KMS-11 (cell line): ENCODE measurements at regions not wholly inside any gene's neighbourhood (a gene's known extent, or its start where the extent isn't known, plus 50 kb on each side); places are given as distances from the start of the nearest gene placed in this dataset.

Experiments
- H2AFZ ChIP-seq: fragments of 200-600 bp; sonication (generic); 2 replicates; pipeline ENCODE4 v1.6.1; 2016; ENCODE audit warnings: antibody characterized with exemption, mixed run types, low read depth
- H3K27ac ChIP-seq: fragments of 200-600 bp; sonication (generic); 2 replicates; pipeline ENCODE4 v1.6.1; 2016; ENCODE audit warnings: mild to moderate bottlenecking, mixed run types
- H3K27me3 ChIP-seq: fragments of 200-600 bp; sonication (generic); 2 replicates; pipeline ENCODE4 v1.6.1; 2017; ENCODE audit warnings: mild to moderate bottlenecking, low read depth, mixed run types, moderate library complexity; ENCODE audit not compliant: insufficient read depth
- H3K36me3 ChIP-seq: fragments of 200-600 bp; sonication (generic); 2 replicates; pipeline ENCODE4 v1.6.1; 2017; ENCODE audit warnings: mild to moderate bottlenecking, mixed run types; ENCODE audit not compliant: insufficient read depth
- H3K4me1 ChIP-seq: fragments of 200-600 bp; sonication (generic); 2 replicates; pipeline ENCODE4 v1.6.1; 2016; ENCODE audit warnings: mild to moderate bottlenecking, low read depth, mixed run types; ENCODE audit not compliant: poor library complexity, severe bottlenecking
- H3K4me2 ChIP-seq: fragments of 200-600 bp; sonication (generic); 2 replicates; pipeline ENCODE4 v1.7.0; 2016; ENCODE audit warnings: mild to moderate bottlenecking, mixed run types
- H3K4me3 ChIP-seq: fragments of 200-600 bp; sonication (generic); IDR thresholded peaks from 2 replicates; pipeline ENCODE4 v1.6.1; 2017; ENCODE audit warnings: low read depth, low read length, mixed read lengths; ENCODE audit not compliant: insufficient read depth
- H3K79me2 ChIP-seq: fragments of 200-600 bp; sonication (generic); 2 replicates; pipeline ENCODE4 v1.6.1; 2016; ENCODE audit warnings: low read depth, mixed run types; ENCODE audit not compliant: insufficient read depth
- H3K9ac ChIP-seq: fragments of 200-600 bp; sonication (generic); 2 replicates; pipeline ENCODE4 v1.6.1; 2016; ENCODE audit warnings: mild to moderate bottlenecking, mixed run types
- H4K20me1 ChIP-seq: fragments of 200-600 bp; sonication (generic); 2 replicates; pipeline ENCODE4 v1.6.1; 2016; ENCODE audit warnings: mild to moderate bottlenecking, mixed run types; ENCODE audit not compliant: insufficient read depth
- TF ChIP-seq, protein P1 (sequence below): fragments of 200-600 bp; sonication (generic); conservative IDR thresholded peaks from 2 replicates; pipeline ENCODE4 v1.6.1; 2017; ENCODE audit warnings: low read depth, mild to moderate bottlenecking, antibody characterized with exemption, low read length, moderate library complexity, mixed read lengths

- no peak overlapping the region for H2AFZ ChIP-seq
- no peaks in the 10 kb centered on the region for H4K20me1 ChIP-seq
- no peaks in the 10 kb centered on the region for H3K36me3 ChIP-seq
- H3K4me3 ChIP-seq, result no peak overlapping the region
- H3K27ac ChIP-seq, result no peak overlapping the region
- H3K4me2 ChIP-seq, result no peak overlapping the region
- H3K4me1 ChIP-seq, result peaks cover 6% of the 10 kb centered on the region
- TF ChIP-seq, protein P1, sequence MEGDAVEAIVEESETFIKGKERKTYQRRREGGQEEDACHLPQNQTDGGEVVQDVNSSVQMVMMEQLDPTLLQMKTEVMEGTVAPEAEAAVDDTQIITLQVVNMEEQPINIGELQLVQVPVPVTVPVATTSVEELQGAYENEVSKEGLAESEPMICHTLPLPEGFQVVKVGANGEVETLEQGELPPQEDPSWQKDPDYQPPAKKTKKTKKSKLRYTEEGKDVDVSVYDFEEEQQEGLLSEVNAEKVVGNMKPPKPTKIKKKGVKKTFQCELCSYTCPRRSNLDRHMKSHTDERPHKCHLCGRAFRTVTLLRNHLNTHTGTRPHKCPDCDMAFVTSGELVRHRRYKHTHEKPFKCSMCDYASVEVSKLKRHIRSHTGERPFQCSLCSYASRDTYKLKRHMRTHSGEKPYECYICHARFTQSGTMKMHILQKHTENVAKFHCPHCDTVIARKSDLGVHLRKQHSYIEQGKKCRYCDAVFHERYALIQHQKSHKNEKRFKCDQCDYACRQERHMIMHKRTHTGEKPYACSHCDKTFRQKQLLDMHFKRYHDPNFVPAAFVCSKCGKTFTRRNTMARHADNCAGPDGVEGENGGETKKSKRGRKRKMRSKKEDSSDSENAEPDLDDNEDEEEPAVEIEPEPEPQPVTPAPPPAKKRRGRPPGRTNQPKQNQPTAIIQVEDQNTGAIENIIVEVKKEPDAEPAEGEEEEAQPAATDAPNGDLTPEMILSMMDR, result no peak
- H3K9ac ChIP-seq, result no peak overlapping the region
- H3K27me3 ChIP-seq, result no peaks in the 10 kb centered on the region
- no peaks in the 10 kb centered on the region for H3K79me2 ChIP-seq
These were observed 418.7 kb upstream of the ANO5 start for GRCh38 chr11:21774212-21774611.

- Histone ChIP-seq H2AFZ (no peak overlapping the region), H3K4me2 (no peak overlapping the region), H3K4me1 (peaks cover 4% of the 10 kb centered on the region), H3K9ac (no peak overlapping the region), H3K27ac (no peak overlapping the region), H3K27me3 (no peaks in the 10 kb centered on the region), H3K79me2 (no peaks in the 10 kb centered on the region), H3K36me3 (no peaks in the 10 kb centered on the region), H3K4me3 (no peak overlapping the region), H4K20me1 (no peaks in the 10 kb centered on the region)
- TF ChIP-seq, protein P1, result no peak
These were observed 417.0 kb upstream of the ANO5 start for GRCh38 chr11:21775911-21776310.

DNA sequence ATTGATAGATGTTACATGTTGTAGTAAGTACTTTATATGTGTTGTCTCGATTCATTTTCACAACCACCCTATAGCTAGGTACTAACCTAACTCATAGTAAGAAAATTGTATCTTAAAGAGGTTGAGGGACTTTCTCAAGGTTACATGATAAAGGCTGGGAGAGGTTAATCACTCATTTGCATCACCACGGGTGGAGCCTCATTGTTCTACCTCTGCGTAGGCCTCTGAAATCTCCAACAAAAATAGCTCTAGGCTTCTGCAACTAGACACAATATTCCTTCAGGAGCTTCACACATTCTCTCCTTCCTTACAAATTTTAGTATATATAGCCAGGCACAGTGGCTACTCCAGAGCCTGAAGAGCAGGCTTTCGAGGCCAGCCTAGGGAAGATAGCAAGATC lies 408.9 kb upstream of the ANO5 start:
- Histone ChIP-seq H3K27me3 (no peaks in the 10 kb centered on the region), H3K9ac (no peak overlapping the region), H3K4me2 (no peak overlapping the region), H3K27ac (no peak overlapping the region), H3K36me3 (no peaks in the 10 kb centered on the region), H3K4me1 (no peaks in the 10 kb centered on the region), H3K79me2 (no peaks in the 10 kb centered on the region), H3K4me3 (no peak overlapping the region), H2AFZ (no peak overlapping the region), H4K20me1 (no peaks in the 10 kb centered on the region)
- TF ChIP-seq, protein P1, result no peak

- H3K4me3 ChIP-seq, result no peak overlapping the region
- H3K36me3 ChIP-seq, result no peaks in the 10 kb centered on the region
- no peaks in the 10 kb centered on the region for H3K4me1 ChIP-seq
- no peaks in the 10 kb centered on the region for H3K79me2 ChIP-seq
- H3K27ac ChIP-seq, result no peak overlapping the region
- H3K4me2 ChIP-seq, result no peak overlapping the region
- H3K9ac ChIP-seq, result no peak overlapping the region
- TF ChIP-seq, protein P1, result no peak
- no peaks in the 10 kb centered on the region for H3K27me3 ChIP-seq
- no peaks in the 10 kb centered on the region for H4K20me1 ChIP-seq
- H2AFZ ChIP-seq, result no peak overlapping the region
These were observed 407.5 kb upstream of the ANO5 start for GRCh38 chr11:21785351-21785750.

- TF ChIP-seq, protein P1, result no peak
These were observed 398.6 kb upstream of the ANO5 start for GRCh38 chr11:21794306-21794705.

More at GRCh38 chr11:21794306-21794705, 398.6 kb upstream of the ANO5 start:
- no peak overlapping the region for H3K27ac ChIP-seq
- no peaks in the 10 kb centered on the region for H3K79me2 ChIP-seq
- no peak overlapping the region for H3K4me2 ChIP-seq
- no peak overlapping the region for H3K9ac ChIP-seq
- H3K27me3 ChIP-seq, result no peaks in the 10 kb centered on the region
- H4K20me1 ChIP-seq, result no peaks in the 10 kb centered on the region
- H3K4me3 ChIP-seq, result no peak overlapping the region
- H3K36me3 ChIP-seq, result no peaks in the 10 kb centered on the region
- H2AFZ ChIP-seq, result no peak overlapping the region
- H3K4me1 ChIP-seq, result no peaks in the 10 kb centered on the region
